H9 (cell line): ENCODE measurements at regions not wholly inside any gene's neighbourhood (a gene's known extent, or its start where the extent isn't known, plus 50 kb on each side); places are given as distances from the start of the nearest gene placed in this dataset.

Source experiments
- DNase-seq: peaks from one replicate; pipeline ENCODE4 v3.0.0-alpha.2; 2017
- H2AFZ ChIP-seq: one replicate; pipeline ENCODE4 v1.6.1; 2013; ENCODE audit warnings: mild to moderate bottlenecking, low read length, control low read depth, moderate library complexity
- H2AK5ac ChIP-seq: 2 replicates; pipeline ENCODE4 v1.6.1; 2013; ENCODE audit warnings: low read length, control low read depth, mixed read lengths; ENCODE audit not compliant: insufficient read length
- H2BK120ac ChIP-seq: one replicate; pipeline ENCODE4 v1.6.1; 2013; ENCODE audit warnings: low read depth, mild to moderate bottlenecking, low read length, control low read depth, inconsistent platforms; ENCODE audit not compliant: poor library complexity, severe bottlenecking
- H2BK12ac ChIP-seq: 2 replicates; pipeline ENCODE4 v1.6.1; 2013; ENCODE audit warnings: low read length, control low read depth, mixed read lengths, low read depth; ENCODE audit not compliant: insufficient read length
- H2BK15ac ChIP-seq: 2 replicates; pipeline ENCODE4 v1.6.1; 2013; ENCODE audit warnings: low read depth, low read length, control low read depth
- H2BK20ac ChIP-seq: one replicate; pipeline ENCODE4 v1.6.1; 2013; ENCODE audit warnings: low read depth, mild to moderate bottlenecking, low read length, control low read depth, inconsistent platforms; ENCODE audit not compliant: poor library complexity, severe bottlenecking
- H2BK5ac ChIP-seq: 2 replicates; pipeline ENCODE4 v1.6.1; 2013; ENCODE audit warnings: low read length, control low read depth, mixed read lengths; ENCODE audit not compliant: insufficient read length
- H3K14ac ChIP-seq: 2 replicates; pipeline ENCODE4 v1.6.1; 2013; ENCODE audit warnings: low read length, control low read depth; ENCODE audit not compliant: insufficient read depth
- H3K18ac ChIP-seq: 2 replicates; pipeline ENCODE4 v1.6.1; 2013; ENCODE audit warnings: low read depth, mild to moderate bottlenecking, mixed read lengths, low read length, control low read depth; ENCODE audit not compliant: insufficient read length
- H3K23ac ChIP-seq: 2 replicates; pipeline ENCODE4 v1.6.1; 2013; ENCODE audit warnings: low read length, control low read depth, mixed read lengths, low read depth; ENCODE audit not compliant: insufficient read length
- H3K23me2 ChIP-seq: 2 replicates; pipeline ENCODE4 v1.6.1; 2013; ENCODE audit warnings: low read depth, mild to moderate bottlenecking, mixed read lengths, low read length, control low read depth; ENCODE audit not compliant: insufficient read length, poor library complexity, severe bottlenecking
- H3K27ac ChIP-seq: 2 replicates; pipeline ENCODE4 v1.5.1; 2013; ENCODE audit warnings: low read length, control low read depth, mixed read lengths, low read depth; ENCODE audit not compliant: insufficient read length
- H3K27me3 ChIP-seq: 2 replicates; pipeline ENCODE4 v1.6.1; 2013; ENCODE audit warnings: low read length, control low read depth, inconsistent platforms; ENCODE audit not compliant: insufficient read depth
- H3K4ac ChIP-seq: 2 replicates; pipeline ENCODE4 v1.6.1; 2013; ENCODE audit warnings: low read depth, mild to moderate bottlenecking, control low read depth, inconsistent platforms, low read length, moderate library complexity
- H3K4me1 ChIP-seq: 2 replicates; pipeline ENCODE4 v1.6.1; 2013; ENCODE audit warnings: low read length, control low read depth, inconsistent platforms; ENCODE audit not compliant: insufficient read depth
- H3K4me2 ChIP-seq: 2 replicates; pipeline ENCODE4 v1.6.1; 2013; ENCODE audit warnings: low read length, control low read depth, mixed read lengths; ENCODE audit not compliant: insufficient read length, insufficient read depth
- H3K56ac ChIP-seq: 2 replicates; pipeline ENCODE4 v1.6.1; 2013; ENCODE audit warnings: low read depth, mild to moderate bottlenecking, mixed read lengths, low read length, control low read depth; ENCODE audit not compliant: insufficient read length
- H3K79me1 ChIP-seq: 2 replicates; pipeline ENCODE4 v1.6.1; 2013; ENCODE audit warnings: low read depth, mild to moderate bottlenecking, moderate library complexity, low read length, control low read depth, inconsistent platforms; ENCODE audit not compliant: insufficient read depth, poor library complexity, severe bottlenecking
- H3K79me2 ChIP-seq: 2 replicates; pipeline ENCODE4 v1.6.1; 2013; ENCODE audit warnings: low read length, control low read depth, inconsistent platforms; ENCODE audit not compliant: insufficient read depth
- H3K9ac ChIP-seq: 2 replicates; pipeline ENCODE4 v1.6.1; 2013; ENCODE audit warnings: low read length, control low read depth, mixed read lengths; ENCODE audit not compliant: insufficient read length; ENCODE audit errors: extremely low read depth
- H3K9me3 ChIP-seq: one replicate; pipeline ENCODE4 v1.6.1; 2013; ENCODE audit warnings: low read depth, low read length, inconsistent platforms; ENCODE audit not compliant: control insufficient read depth
- H3T11ph ChIP-seq: one replicate; pipeline ENCODE4 v1.6.1; 2013; ENCODE audit warnings: mild to moderate bottlenecking, low read length, control low read depth, inconsistent platforms
- H4K20me1 ChIP-seq: one replicate; pipeline ENCODE4 v1.6.1; 2013; ENCODE audit not compliant: control insufficient read depth, insufficient read length, insufficient read depth
- H4K5ac ChIP-seq: 2 replicates; pipeline ENCODE4 v1.6.1; 2013; ENCODE audit warnings: low read depth, mild to moderate bottlenecking, mixed read lengths, low read length, control low read depth; ENCODE audit not compliant: insufficient read length
- H4K8ac ChIP-seq: replicated peaks from 2 replicates; pipeline ENCODE4 v1.6.1; 2013; ENCODE audit warnings: low read length, control low read depth, mixed read lengths, low read depth; ENCODE audit not compliant: insufficient read length
- H4K91ac ChIP-seq: 2 replicates; pipeline ENCODE4 v1.6.1; 2013; ENCODE audit warnings: low read depth, mild to moderate bottlenecking, moderate library complexity, mixed read lengths, low read length, control low read depth; ENCODE audit not compliant: insufficient read length
- H3K27ac Mint-ChIP-seq, 3 experiments: 2 replicates in 2 of 3; 3 replicates in 1 of 3; pipeline ENCODE4 v1.8.0; 2020 to 2021; ENCODE audit warnings: mixed read lengths in 3 of 3, mild to moderate bottlenecking in 1 of 3, moderate library complexity in 1 of 3
- H3K27me3 Mint-ChIP-seq: 2 replicates; pipeline ENCODE4 v1.8.0; 2021; ENCODE audit warnings: low read depth, mild to moderate bottlenecking, moderate library complexity, mixed read lengths
- H3K36me3 Mint-ChIP-seq, 3 experiments: 2 replicates in 2 of 3; 3 replicates in 1 of 3; pipeline ENCODE4 v1.8.0; 2020 to 2021; ENCODE audit warnings: low read depth in 3 of 3, mixed read lengths in 3 of 3; ENCODE audit not compliant: insufficient read depth in 1 of 3
- H3K4me1 Mint-ChIP-seq, 2 experiments: 2 replicates each; pipeline ENCODE4 v1.8.0; 2020; ENCODE audit warnings: mixed read lengths in 2 of 2
- H3K4me3 Mint-ChIP-seq, 2 experiments: 2 replicates in 1 of 2; 3 replicates in 1 of 2; pipeline ENCODE4 v1.8.0; 2020 to 2021; ENCODE audit warnings: mild to moderate bottlenecking in 2 of 2, mixed read lengths in 2 of 2, moderate library complexity in 1 of 2
- H3K9me3 Mint-ChIP-seq, 2 experiments: 2 replicates in 1 of 2; 3 replicates in 1 of 2; pipeline ENCODE4 v1.8.0; 2020; ENCODE audit warnings: mild to moderate bottlenecking in 2 of 2, mixed read lengths in 2 of 2, moderate library complexity in 1 of 2
- WGBS: extraction: QIAGEN DNeasy Blood & Tissue Kit; methylation state at CpG from one replicate; pipeline ENCODE4 v1.1.7; 2013; ENCODE audit warnings: missing lambda C conversion rate, low lambda C conversion rate, mixed read lengths; ENCODE audit not compliant: insufficient read length; ENCODE audit errors: extremely low coverage; 5-methylcytosine and 5-hydroxymethylcytosine counted together
- TF ChIP-seq, protein P1 (sequence below): fragments of 200-600 bp; sonication (generic); conservative IDR thresholded peaks from 3 replicates; pipeline ENCODE4 v1.8.0; 2021; ENCODE audit warnings: antibody characterized with exemption, mild to moderate bottlenecking

DNA sequence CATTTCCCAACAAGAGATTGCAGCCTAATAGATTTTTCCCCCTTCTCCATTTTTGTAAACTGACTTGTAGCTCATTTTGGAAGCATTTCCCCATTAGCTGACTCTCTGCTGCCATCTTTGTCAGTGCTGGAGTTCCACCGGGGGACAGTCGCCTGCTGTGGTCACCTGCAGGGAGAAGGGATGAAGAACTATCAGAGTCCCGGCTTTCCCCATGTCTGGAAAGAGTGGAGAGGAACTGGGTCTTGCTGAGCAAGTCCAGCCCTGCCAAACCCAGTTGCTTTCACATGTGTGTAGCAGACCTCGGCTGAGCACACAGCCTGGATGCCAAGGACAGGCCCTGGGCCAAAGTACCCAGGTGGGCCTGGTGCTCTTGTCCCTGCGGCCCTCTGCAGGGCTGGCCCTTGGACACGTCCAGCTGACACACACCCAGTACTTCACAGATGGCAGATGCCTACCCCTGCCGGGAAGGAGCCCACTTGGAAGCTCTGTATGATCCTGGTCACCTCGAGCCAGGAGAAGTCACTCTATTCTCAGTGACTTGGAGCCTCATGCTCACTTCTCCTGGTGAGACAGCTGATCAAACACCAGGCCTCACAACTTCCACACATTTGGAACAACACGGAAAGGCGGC lies 157.3 kb upstream of the NPVF start:
- Histone ChIP-seq H4K20me1 (no peaks in the 10 kb centered on the region), H2BK15ac (no peak overlapping the region), H3K27me3 (no peaks in the 10 kb centered on the region), H3K14ac (no peak overlapping the region), H2BK20ac (no peak overlapping the region), H4K91ac (no peak overlapping the region), H2BK5ac (no peak overlapping the region), H3K23me2 (no peaks in the 10 kb centered on the region), H4K8ac (no peak overlapping the region), H3K23ac (no peak overlapping the region), H2AFZ (no peak overlapping the region), H2BK120ac (no peak overlapping the region), H3T11ph (no peak overlapping the region), H2BK12ac (no peak overlapping the region), H3K18ac (no peak overlapping the region), H3K56ac (no peak overlapping the region), H2AK5ac (no peak overlapping the region), H3K4me2 (no peak overlapping the region), H4K5ac (no peak overlapping the region), H3K9ac (no peak overlapping the region), H3K4ac (no peak overlapping the region), H3K4me1 (no peaks in the 10 kb centered on the region), H3K27ac (no peak overlapping the region), H3K79me2 (no peaks in the 10 kb centered on the region), H3K79me1 (no peaks in the 10 kb centered on the region), H3K9me3 (no peaks in the 10 kb centered on the region)
- TF ChIP-seq, protein P1, sequence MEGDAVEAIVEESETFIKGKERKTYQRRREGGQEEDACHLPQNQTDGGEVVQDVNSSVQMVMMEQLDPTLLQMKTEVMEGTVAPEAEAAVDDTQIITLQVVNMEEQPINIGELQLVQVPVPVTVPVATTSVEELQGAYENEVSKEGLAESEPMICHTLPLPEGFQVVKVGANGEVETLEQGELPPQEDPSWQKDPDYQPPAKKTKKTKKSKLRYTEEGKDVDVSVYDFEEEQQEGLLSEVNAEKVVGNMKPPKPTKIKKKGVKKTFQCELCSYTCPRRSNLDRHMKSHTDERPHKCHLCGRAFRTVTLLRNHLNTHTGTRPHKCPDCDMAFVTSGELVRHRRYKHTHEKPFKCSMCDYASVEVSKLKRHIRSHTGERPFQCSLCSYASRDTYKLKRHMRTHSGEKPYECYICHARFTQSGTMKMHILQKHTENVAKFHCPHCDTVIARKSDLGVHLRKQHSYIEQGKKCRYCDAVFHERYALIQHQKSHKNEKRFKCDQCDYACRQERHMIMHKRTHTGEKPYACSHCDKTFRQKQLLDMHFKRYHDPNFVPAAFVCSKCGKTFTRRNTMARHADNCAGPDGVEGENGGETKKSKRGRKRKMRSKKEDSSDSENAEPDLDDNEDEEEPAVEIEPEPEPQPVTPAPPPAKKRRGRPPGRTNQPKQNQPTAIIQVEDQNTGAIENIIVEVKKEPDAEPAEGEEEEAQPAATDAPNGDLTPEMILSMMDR = no peak
- H3K4me1 Mint-ChIP-seq = peaks cover 4 to 9% of the 10 kb centered on the region in 2 experiments; a peak in 2 of 4 replicates
- H3K9me3 Mint-ChIP-seq = no peaks in the 10 kb centered on the region
- DNase-seq = no peak
- H3K36me3 Mint-ChIP-seq = no peaks in the 10 kb centered on the region
- no peak overlapping the region for H3K27ac Mint-ChIP-seq
- H3K4me3 Mint-ChIP-seq = no peak overlapping the region
- no CpG with 5 or more reads among the region's 10 CpGs for WGBS
- peaks cover 6% of the 10 kb centered on the region for H3K27me3 Mint-ChIP-seq
